ENCODE measurements at regions not wholly inside any gene's neighbourhood (a gene's known extent, or its start where the extent isn't known, plus 50 kb on each side); places are given as distances from the start of the nearest gene placed in this dataset.

DNA sequence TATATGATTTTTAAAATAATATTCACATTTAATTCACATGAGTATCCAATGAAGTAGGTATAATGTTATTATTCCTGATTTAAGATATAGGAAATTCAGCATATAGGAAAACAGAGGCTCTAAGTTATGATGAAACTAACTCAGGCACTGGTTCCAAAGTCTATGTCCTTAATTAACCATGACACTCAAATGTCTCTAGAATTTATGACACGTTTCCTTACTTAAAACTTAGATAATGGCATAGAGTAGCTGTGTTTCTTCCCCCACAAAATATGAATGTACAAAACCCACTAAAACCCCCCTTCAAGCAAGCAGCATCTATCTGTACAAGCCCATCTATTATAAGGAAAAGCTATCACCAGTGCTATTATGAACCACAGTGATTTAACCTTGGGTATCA is 72.9 kb upstream of the CDK1 start:
- TF ChIP-seq, protein P1, sequence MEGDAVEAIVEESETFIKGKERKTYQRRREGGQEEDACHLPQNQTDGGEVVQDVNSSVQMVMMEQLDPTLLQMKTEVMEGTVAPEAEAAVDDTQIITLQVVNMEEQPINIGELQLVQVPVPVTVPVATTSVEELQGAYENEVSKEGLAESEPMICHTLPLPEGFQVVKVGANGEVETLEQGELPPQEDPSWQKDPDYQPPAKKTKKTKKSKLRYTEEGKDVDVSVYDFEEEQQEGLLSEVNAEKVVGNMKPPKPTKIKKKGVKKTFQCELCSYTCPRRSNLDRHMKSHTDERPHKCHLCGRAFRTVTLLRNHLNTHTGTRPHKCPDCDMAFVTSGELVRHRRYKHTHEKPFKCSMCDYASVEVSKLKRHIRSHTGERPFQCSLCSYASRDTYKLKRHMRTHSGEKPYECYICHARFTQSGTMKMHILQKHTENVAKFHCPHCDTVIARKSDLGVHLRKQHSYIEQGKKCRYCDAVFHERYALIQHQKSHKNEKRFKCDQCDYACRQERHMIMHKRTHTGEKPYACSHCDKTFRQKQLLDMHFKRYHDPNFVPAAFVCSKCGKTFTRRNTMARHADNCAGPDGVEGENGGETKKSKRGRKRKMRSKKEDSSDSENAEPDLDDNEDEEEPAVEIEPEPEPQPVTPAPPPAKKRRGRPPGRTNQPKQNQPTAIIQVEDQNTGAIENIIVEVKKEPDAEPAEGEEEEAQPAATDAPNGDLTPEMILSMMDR (IDR thresholded peaks at IDR 0.05; ENCODE audit: borderline replicate concordance, extremely low read depth, low read length, poor library complexity, severe bottlenecking) = no peak
- no peak for TF ChIP-seq EZH2 (IDR thresholded peaks at IDR 0.05; ENCODE audit: borderline replicate concordance, low read depth, low read length, severe bottlenecking)

Measured in DND-41 (cell line).